ENCODE measurements at regions not wholly inside any gene's neighbourhood (a gene's known extent, or its start where the extent isn't known, plus 50 kb on each side); places are given as distances from the start of the nearest gene placed in this dataset.

- H3K27ac ChIP-seq (ENCODE audit: low read depth, low read length, poor library complexity, severe bottlenecking) = no peak overlapping the region
- H3K4me1 ChIP-seq (ENCODE audit: insufficient read depth, low read length, poor library complexity, severe bottlenecking) = no peaks in the 10 kb centered on the region
- no peak overlapping the region for H3K4me3 ChIP-seq (ENCODE audit: low read depth, low read length, poor library complexity, severe bottlenecking)
- no peaks in the 10 kb centered on the region for H3K9me3 ChIP-seq (ENCODE audit: low read length)
- H3K36me3 ChIP-seq (ENCODE audit: insufficient read depth, low read length) = no peaks in the 10 kb centered on the region
- intact Hi-C loops (cut with micrococcal nuclease; ENCODE audit: unreplicated experiment) = no loop called here
- no peaks in the 10 kb centered on the region for H3K9me2 ChIP-seq (ENCODE audit: insufficient read depth, low read length)
- no peak overlapping the region for H2AFZ ChIP-seq (ENCODE audit: low read length)
- TF ChIP-seq EZH2phosphoT487 (IDR thresholded peaks at IDR 0.05; ENCODE audit: borderline replicate concordance, low read depth, low read length) (no peak), CTCF (conservative IDR thresholded peaks at IDR 0.05; ENCODE audit: low read length) (no peak)
- no TSS peak for BruUV-seq (replicated peaks)
- H3K79me2 ChIP-seq (ENCODE audit: insufficient read depth, low read depth, low read length) = no peaks in the 10 kb centered on the region
- H3K4me2 ChIP-seq (ENCODE audit: low read length) = no peak overlapping the region
- DNase-seq (ENCODE audit: low spot score) = no peak
- ChIA-PET CTCF (ENCODE audit: unreplicated experiment) (no interaction called here), POLR2A (interaction anchor here (0.6 to 1.8 kb wide), 6 partner anchors 10 to 410 kb away, joined by 3 to 5 read pairs (median 4); no protein-coding TSS in a partner anchor)
- H4K20me1 ChIP-seq (ENCODE audit: insufficient read depth, low read length) = no peaks in the 10 kb centered on the region
These were observed 52.2 kb upstream of the BTG1 start for GRCh38 chr12:92197815-92198214.

DNA sequence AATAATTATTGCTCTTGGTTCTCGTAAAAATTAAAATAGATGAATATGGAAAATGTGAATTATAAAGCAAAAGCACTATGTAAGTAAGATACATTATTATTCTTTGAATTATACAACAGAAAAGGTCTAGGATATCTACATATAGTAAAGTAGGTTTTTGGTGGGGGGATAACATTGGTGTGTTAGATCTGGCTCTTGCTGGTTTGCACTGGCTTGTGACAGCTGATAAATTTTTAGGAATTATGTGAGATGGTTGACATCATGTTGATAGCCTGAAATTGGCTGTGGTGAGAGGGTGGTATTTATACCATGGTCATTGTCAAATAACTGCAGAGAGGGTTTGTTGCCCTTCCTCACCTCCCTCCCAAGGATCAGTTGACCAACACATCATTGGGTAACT lies 50.7 kb upstream of the BTG1 start:
- POLR2A ChIA-PET = interaction anchor here (0.8 to 1.3 kb wide), 3 partner anchors 21 to 167 kb away, joined by 3 to 4 read pairs (median 3); no protein-coding TSS in a partner anchor
- CTCF ChIA-PET (ENCODE audit: unreplicated experiment) = no interaction called here
- Histone ChIP-seq H3K4me2 (ENCODE audit: low read length) (no peak overlapping the region), H3K27ac (ENCODE audit: low read depth, low read length, poor library complexity, severe bottlenecking) (no peak overlapping the region), H2AFZ (ENCODE audit: low read length) (no peak overlapping the region), H3K4me3 (ENCODE audit: low read depth, low read length, poor library complexity, severe bottlenecking) (no peak overlapping the region), H4K20me1 (ENCODE audit: insufficient read depth, low read length) (no peaks in the 10 kb centered on the region), H3K4me1 (ENCODE audit: insufficient read depth, low read length, poor library complexity, severe bottlenecking) (no peaks in the 10 kb centered on the region), H3K36me3 (ENCODE audit: insufficient read depth, low read length) (no peaks in the 10 kb centered on the region), H3K9me3 (ENCODE audit: low read length) (no peaks in the 10 kb centered on the region), H3K79me2 (ENCODE audit: insufficient read depth, low read depth, low read length) (no peaks in the 10 kb centered on the region), H3K9me2 (ENCODE audit: insufficient read depth, low read length) (no peaks in the 10 kb centered on the region)
- no peak for TF ChIP-seq EZH2phosphoT487 (IDR thresholded peaks at IDR 0.05; ENCODE audit: borderline replicate concordance, low read depth, low read length)
- TF ChIP-seq CTCF (conservative IDR thresholded peaks at IDR 0.05; ENCODE audit: low read length) = no peak
- intact Hi-C loops (cut with micrococcal nuclease; ENCODE audit: unreplicated experiment) = no loop called here
- no TSS peak for BruUV-seq (replicated peaks)
- DNase-seq (ENCODE audit: low spot score) = no peak

Measured in OCI-LY7 (cell line).